Upper lobe of left lung (tissue), 4 donors: ENCODE measurements at regions not wholly inside any gene's neighbourhood (a gene's known extent, or its start where the extent isn't known, plus 50 kb on each side); places are given as distances from the start of the nearest gene placed in this dataset.

Experiments used
- CTCF ChIP-seq, 6 experiments: fragments of 450-650 bp in 4 of 6; fragments of 200-600 bp in 2 of 6; sonication (generic) in 2 of 6; IDR thresholded peaks; one replicate each; pipeline ENCODE4 v1.5.1; 2016 to 2019; ENCODE audit warnings: antibody characterized with exemption in 6 of 6
- POLR2A ChIP-seq, 4 donors: fragments of 450-650 bp; IDR thresholded peaks; one replicate each; pipeline ENCODE4 v1.5.1; 2016 to 2017; ENCODE audit warnings: antibody characterized with exemption in 4 of 4, mild to moderate bottlenecking in 2 of 4
- POLR2AphosphoS5 ChIP-seq, 2 donors: sonication (generic); formaldehyde crosslinking; IDR thresholded peaks; one replicate each; pipeline ENCODE4 v1.5.1; 2017; ENCODE audit warnings: antibody characterized with exemption in 2 of 2

- no peak for TF ChIP-seq CTCF (IDR thresholded peaks at IDR 0.05)
- no peak for TF ChIP-seq POLR2AphosphoS5 (IDR thresholded peaks at IDR 0.05)
- no peak for TF ChIP-seq POLR2A (IDR thresholded peaks at IDR 0.05)
These were observed 53.5 kb upstream of the UNC93A start for GRCh38 chr6:167237438-167238145.
